ENCODE measurements at regions not wholly inside any gene's neighbourhood (a gene's known extent, or its start where the extent isn't known, plus 50 kb on each side); places are given as distances from the start of the nearest gene placed in this dataset.
"Not testable (repeated sequence)": the region's sequence is repeated elsewhere in the genome, so short reads cannot be mapped to it uniquely, and the experiment has no call there.

DNA sequence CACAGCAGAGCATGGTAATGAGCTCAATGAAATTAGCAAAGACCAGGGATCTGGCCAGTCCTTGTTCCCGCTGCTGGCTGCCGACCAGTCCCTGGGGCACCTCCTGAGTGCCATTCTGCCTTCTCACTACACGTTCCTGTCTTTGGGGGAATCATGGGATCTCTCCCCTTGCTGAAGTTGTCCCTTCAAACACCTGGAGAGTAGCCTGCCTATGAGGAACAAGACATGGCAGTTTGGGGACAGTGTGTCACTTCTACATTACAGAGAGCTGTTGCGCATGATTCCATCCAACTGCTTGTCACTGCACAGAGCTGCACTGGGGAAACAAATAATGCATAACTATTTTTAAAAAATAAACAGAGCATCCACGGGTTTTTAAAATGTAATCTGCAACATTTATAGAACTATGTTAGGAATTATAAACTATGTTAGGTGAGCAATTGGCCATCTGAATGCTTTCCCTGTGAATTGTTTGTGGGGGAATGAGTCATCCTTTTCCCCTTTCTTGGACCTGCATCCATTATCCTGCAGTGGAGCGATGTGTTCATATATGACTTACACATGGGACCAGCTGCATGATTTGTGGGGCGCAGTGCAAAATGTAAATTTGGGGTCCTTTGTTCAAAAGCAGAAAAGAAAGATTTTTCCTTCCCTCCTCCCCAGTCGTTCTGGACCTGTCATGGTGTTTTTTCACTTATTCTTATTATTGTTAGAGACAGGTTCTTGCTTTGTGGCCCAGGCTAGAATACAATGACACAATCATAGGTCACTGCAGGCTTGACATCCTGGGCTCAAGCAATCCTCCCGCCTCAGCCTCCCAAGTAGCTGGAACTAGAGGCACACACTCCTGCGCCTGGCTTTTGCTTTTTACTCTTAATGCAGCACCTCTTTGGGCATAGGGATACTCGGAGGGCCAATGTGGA is 115.0 kb upstream of the TBL1X start:
- DNase-seq = no peak

GRCh38 chrX:9351126-9351525 is 113.7 kb upstream of the TBL1X start:
- no peak for DNase-seq

DNA sequence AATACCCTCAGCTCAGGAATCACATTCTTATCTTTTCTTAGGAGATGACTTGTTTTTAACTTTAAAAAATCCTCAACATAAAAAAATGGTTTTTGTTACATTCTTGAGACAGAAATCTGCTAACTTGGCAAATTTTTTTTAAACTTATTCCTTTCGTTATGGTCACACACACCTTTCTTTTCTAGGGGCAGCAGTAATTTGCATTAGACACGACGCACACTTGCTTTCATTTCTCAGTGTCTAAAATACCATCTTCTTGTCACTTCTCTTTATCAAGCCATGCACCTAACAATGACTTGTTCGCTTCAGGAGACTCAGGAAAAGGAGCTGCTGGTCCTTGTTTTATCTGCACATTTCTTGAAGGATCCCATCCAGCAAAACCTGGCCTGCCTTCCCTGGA is 112.6 kb upstream of the TBL1X start:
- DNase-seq = no peak

- DNase-seq = no peak
Observed at GRCh38 chrX:9352694-9353411, 112.0 kb upstream of the TBL1X start.

- DNase-seq = no peak
Observed at GRCh38 chrX:9354918-9355317, 109.9 kb upstream of the TBL1X start.

- no peak for DNase-seq
Observed at GRCh38 chrX:9355739-9356138, 109.1 kb upstream of the TBL1X start.

GRCh38 chrX:9356846-9357245 is 108.0 kb upstream of the TBL1X start:
- DNase-seq = no peak

- no peak for DNase-seq
Observed at GRCh38 chrX:9357518-9358114, 107.2 kb upstream of the TBL1X start.

GRCh38 chrX:9362363-9362928 is 102.4 kb upstream of the TBL1X start:
- DNase-seq = peak; percentile 30 to 68

DNA sequence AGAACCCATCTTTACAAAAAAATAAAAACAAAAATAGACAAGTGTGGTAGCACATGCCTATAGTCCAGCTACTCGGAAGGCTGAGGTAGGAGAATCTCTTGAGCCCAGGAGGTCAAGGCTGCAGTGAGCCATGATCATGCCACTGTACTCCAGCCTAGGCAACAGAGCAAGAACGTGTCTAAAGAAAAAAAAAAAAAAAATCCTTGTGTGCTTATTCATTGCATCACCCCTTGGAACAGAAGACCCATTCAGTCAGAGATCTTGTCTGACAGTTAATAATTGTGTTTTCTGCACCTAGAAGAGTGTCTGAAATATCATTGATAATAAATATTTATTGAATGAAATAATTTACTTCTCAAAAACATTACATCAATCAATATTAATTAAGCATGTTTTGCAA is 97.4 kb upstream of the TBL1X start:
- DNase-seq = no peak

- DNase-seq = no peak
Observed at GRCh38 chrX:9368262-9368661, 96.6 kb upstream of the TBL1X start.

DNA sequence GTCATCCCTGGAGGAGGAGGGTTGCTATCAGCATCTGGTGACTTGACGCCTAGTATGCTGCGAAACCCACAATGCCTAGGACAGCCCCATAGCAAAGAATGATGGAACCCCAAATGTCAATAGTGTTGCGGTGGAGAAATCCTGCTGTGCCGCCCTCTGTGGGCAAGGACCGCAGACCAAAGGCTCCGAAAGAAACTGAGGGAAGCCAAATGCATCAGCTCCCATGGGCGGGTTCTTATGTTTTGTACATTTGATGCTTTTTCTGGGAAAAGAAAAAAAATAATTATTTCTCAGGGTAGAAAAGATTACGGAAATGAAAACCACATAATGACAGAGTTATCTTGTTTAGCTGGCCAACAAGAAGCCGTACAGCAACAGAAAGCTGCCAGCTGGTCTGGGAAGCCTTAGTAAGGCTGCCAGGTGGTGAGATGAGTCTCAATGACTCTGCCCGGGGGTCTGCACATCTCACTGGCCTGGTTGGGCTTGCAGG is 95.0 kb upstream of the TBL1X start:
- DNase-seq = peak in 1 of 2 experiments; percentile 58

- no peak for DNase-seq
Observed at GRCh38 chrX:9370893-9371292, 94.0 kb upstream of the TBL1X start.

DNA sequence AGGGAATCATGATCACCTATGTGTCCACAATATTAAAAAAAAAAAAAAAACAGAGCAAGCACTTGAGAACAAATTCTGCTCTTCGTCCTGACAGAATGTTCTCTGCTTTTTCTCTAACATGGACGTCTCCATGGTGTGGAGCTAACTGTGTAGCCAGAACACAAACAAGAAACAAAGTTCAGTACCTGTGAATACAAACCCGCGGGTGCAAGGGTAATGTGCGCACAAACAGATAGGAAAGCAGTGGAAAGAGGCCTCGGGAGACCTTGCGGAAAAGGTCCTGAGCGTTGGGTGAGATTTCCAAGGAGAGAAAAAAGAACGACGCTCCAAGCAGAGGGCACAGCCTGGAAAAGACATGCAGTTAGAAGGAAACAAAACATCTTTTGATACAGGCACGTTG is 92.0 kb upstream of the TBL1X start:
- no peak for DNase-seq

DNA sequence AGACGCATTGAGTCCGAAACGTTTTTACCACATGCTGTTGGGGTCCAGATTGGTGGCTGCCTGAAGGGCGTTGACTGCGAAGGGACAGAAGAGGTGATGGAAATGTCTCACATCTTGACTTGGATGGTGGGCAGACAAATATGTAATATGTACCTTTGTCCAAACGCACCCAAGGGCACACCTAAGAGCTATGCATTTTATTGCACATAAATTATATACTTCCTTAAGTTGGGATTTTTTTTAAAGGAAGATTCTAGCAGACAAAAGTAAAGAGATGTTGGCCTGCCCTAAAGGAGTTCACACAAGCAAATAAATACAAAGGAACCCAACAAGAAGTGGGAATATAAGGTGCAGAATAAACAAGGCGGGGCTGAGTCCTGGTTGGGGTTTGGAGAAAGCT is 91.1 kb upstream of the TBL1X start:
- no peak for DNase-seq

- peak in 1 of 2 experiments; percentile 2 for DNase-seq
Observed at GRCh38 chrX:9374555-9374954, 90.3 kb upstream of the TBL1X start.

DNA sequence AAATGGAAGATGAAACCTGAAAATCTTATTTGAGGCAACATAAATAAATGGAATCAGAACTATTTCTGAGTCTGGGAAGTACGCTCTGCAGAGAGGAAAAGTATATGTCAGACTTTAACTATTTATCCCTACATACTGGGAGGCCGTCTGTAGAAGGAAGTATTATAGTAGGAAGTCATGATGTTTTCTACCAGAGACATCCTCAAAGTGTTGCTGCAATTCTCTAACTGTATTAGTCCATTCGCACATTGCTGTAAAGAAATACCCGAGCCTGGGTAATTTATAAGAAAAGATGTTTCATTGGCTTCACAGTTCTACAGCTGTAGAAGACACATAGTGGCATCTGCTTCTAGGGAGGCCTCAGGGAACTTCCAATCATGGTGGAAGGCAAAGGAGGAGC is 88.7 kb upstream of the TBL1X start:
- no peak for DNase-seq

DNA sequence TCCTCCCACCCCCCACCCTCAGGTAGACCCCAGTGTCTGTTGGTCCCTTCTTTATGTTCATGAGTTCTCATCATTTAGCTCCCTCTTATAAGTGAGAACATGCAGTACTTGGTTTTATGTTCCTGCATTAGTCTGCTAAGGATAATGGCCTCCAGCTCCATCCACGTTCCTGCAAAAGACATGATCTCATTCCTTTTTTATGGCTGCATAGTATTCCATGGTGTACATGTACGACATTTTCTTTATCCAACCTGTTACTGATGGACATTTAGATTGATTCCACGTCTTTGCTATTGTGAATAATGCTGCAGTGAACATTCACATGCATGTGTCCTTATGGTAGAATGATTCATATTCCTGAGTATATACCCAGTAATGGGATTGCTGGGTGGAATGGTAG is 87.6 kb upstream of the TBL1X start:
- not testable (repeated sequence) for DNase-seq

- DNase-seq = peak in 1 of 2 experiments; percentile 27
Observed at GRCh38 chrX:9378980-9379696, 85.7 kb upstream of the TBL1X start.

- no peak for DNase-seq
Observed at GRCh38 chrX:9379697-9380551, 84.9 kb upstream of the TBL1X start.

- DNase-seq = no peak
Observed at GRCh38 chrX:9383655-9384054, 81.2 kb upstream of the TBL1X start.

DNA sequence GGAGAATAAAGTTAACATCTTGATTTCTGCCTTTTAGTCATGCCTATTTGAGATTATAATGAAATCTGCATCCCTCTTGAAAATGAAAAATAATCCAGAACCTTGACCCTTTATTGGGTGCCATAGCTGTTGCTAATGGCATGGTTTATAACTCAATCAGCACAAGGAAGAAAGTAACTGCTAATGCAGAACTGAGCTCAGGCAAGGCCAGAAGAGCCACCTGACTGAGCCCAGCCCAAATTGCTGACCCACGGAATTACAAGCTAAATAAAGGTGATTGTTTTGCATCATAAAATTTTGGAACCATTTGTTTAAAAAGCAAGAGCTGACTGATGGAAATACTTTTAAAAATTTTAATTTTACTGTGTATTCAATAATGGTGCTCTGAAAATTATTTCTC is 76.4 kb upstream of the TBL1X start:
- DNase-seq = no peak

Data from NCI-H524 (cell line).